NOMO-1 (cell line): ENCODE measurements at regions not wholly inside any gene's neighbourhood (a gene's known extent, or its start where the extent isn't known, plus 50 kb on each side); places are given as distances from the start of the nearest gene placed in this dataset.

Source experiments
- DNase-seq, 2 experiments: peaks; one replicate each; lab custom pipeline; 2025; ENCODE audit not compliant: unreplicated experiment in 2 of 2; lab: John Stamatoyannopoulos, UW

GRCh38 chr13:22662771-22663170, 518.0 kb upstream of the SGCG start:
- DNase-seq, result no peak

- DNase-seq, result no peak
These were observed 515.3 kb upstream of the SGCG start for GRCh38 chr13:22665506-22665905.

DNA sequence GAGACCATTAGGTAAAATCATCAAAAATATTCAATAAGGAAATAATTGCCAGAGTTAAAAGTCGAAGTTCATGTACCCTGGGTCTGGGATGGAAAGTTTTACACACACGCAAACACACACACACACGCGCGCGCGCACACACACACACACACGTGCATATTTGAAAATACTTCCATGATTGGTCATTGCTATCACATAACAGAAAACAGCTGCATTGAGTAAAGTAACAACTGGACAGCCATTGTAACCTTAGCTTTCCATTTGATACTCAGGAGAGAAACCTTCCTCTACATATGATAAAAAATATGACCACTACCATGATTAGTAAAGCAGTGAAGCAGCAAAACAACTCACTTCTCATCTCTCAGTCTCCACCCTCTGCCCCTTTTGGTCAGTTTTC, 490.0 kb upstream of the SGCG start:
- DNase-seq, result no peak

GRCh38 chr13:22693691-22694090, 487.1 kb upstream of the SGCG start:
- no peak for DNase-seq

DNA sequence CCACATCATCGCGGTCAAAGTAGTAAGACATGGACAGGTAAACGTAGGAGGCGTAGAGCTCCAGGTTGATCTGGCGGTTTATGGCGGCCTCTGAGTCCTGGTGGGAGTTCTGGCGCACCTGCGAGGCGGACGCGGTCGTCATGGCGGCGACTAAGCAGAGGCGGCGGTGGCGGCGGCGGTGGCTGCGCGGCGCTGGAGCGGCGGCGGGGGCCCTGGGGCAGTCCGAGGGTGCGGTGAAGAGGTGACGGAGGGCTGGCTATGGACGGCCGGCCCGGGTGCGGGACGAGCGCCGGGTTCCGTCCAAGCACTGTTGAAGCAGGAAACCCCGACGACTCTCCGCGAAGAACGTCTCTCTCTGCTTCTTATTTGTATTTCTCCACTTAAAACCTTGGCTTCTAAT, 484.3 kb upstream of the SGCG start:
- no peak for DNase-seq

GRCh38 chr13:22698467-22698866, 482.3 kb upstream of the SGCG start:
- no peak for DNase-seq

DNA sequence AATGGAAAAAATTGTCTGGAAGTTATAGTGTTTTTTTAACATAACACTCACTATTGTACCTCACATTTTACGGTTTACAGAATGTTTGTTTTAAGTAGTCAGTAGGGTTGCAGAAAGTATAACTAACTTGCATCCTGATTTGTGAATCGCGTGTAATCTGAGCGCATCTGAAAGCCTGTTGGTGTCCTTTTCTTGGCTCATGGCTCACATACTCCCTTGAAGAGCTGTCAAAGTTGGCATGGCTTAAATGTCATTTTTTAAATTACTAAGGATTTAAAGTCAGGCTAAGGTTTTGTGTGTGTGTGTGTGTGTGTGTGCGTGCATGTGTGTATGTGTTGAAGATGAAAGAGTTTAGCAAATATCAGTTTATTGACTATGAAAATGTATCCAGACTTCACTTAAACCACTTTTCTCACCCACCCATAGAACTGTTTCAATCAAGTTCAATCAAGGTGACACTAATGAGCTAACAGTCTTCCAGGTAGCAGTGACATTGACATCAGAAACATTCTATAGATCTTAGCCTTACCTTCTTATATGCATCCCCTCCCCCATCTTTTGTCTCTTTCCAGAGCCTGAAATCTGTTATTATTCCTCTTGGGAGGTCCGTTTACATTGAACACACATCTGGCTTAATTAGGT, 480.4 kb upstream of the SGCG start:
- no peak for DNase-seq

DNA sequence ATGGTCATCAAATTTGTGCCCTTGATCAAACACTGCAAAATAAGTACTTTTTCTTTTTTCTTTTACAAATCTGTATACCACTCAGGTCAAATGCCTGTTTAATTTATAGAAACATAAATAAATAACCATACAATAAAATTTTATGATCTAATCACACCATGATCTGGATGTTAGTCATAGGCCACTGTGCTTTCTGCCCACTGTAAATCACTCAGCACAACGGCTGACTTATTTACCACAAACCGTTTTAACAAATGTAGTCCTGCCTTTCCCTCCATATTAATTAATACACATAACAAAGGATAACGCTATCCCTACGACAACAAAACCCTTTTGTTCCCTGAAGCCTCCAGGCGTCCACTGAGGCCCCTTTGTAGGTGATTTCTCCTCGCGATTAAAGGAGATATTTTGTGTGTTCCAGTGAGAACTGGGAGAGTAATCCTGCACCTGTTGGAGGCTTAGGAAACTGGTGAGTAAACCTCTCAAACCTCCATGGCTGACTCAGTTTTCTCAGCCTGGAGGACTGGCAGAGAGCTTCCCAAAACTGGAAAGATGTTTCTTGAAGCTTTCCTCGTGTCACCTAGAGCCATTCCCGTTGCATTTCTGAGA, 477.1 kb upstream of the SGCG start:
- DNase-seq, result no peak

DNA sequence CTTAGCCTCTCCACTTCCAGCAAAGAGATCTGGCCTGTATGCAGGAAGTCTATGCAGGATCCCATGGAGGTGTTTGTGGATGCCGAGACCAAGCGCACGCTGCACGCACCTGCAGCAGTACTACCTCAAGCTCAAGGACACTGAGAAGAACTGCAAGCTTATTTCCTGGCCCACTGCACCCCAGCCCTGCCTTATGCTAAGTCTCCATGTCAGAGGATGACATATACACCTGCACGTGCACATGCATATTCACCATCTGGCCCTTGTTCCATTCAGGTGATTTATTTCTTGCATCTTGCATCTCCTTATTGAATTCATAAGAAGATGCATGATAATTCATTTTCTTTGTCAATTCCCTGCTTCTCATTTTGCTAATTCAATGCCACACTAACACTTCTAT, 472.8 kb upstream of the SGCG start:
- DNase-seq, result no peak

- no peak for DNase-seq
These were observed 463.7 kb upstream of the SGCG start for GRCh38 chr13:22717036-22717435.

DNA sequence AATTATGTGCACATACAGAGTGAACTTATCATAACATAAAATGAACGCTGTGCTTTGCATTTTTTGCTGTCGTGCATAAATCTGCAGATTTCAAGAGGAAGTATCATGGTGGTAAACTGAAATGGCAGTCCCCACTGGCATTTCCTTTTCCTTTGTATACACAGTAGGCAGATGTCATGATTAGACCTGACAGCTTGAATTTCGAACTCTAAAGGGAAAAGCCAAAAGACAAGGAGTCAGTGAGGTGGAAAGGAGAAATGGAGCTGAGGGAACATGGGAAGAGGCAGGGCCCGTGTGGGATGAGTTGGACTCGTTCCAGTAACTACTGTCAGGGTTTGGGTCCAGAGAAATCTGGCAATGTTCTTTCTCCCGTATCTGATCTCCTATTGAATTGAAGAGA, 454.1 kb upstream of the SGCG start:
- DNase-seq, result no peak

DNA sequence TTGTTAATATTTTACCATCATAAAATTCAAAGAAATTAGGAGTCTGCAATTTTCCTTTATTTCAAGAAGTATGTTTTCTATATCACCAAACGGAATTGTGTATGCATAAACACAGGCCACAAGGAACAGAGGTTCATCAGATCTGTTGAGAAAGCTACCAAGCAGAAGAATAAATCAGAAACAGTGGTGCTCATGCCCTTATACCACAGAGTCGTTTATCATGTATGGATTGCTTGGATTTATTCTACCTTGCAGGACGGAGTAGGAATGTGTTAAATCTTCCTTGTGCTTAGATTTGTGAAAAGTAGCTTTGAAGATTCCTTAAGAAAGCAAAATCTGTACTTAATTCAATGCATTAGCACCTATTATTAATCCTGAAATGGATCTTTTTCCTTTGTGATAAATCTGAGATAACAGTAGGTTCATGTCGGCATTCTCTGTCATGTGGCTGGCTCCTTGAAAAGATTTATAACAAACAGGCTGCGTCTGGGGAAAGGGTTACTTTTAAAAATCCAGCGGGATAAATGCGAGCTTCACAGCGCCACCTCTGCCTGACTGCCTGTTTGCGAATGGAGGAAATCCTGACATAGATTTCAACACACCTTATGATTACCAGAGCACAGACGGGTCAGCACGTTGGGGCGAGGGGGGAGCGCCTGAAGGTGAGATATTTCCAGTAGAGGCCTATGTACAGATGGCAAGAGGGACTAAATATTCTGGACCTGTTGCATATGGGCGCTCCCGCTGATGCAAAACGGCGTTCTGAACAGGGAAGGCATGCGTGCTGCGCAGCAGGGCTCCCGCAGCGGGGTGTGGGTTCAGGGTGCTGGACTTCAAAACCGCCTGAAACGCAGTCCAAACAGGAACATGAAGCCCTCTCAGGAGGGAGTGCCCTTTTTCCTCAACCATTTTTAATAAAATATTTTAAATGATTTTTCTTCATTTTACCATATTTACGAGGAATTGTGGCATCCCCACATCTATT, 445.5 kb upstream of the SGCG start:
- no peak for DNase-seq

DNA sequence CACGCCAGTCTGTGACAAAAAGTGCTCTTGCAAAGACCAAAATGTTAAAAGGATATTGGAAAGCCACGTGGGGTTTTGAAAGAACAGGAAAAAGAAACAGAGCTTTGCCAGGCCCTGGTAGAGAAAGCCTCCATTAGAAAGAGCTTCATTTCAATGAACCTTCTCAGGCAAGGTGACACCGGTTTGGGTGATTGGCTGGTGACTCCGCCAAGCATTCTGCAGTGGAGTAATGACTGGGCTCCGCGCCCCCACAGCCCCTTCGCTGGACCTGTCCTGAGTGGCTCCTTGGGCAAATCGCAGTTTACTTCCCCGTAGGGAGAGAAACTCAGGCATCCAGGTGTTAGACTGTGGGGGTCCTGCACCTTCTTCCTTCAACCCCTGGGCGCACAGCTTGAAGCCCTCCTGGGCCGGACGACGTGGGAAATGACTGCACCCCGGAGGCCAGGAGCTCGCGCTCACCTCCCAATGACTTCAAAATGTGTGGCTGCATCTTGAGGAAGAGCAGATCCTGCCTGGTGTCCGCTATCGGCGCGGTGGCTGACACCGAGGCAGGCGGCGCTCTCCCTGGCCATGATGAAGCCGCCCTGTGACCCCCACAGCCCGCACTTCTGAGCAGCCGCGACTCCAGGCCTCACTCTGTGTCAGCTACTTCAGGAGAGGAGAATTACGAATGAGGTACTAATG, 444.6 kb upstream of the SGCG start:
- no peak for DNase-seq

GRCh38 chr13:22736768-22737092, 444.0 kb upstream of the SGCG start:
- DNase-seq, result no peak

- no peak for DNase-seq
These were observed 442.4 kb upstream of the SGCG start for GRCh38 chr13:22738357-22738756.

DNA sequence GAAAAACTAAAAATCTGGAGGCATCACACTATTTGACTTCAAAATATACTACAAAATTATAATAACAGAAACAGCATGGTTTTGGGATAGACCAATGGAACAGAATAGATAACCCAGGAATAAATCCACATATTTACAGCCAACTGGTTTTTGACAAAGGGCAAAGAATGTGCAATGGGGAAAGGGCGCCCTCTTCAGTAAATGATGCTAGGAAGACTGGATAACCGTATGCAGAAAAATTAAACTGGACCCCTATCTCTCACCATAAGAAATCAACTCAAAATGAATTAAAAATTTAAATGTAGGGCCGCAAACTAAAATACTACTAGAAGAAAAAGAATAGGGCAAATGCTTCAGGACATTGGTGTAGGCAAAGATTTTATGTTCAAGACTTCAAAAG, 440.5 kb upstream of the SGCG start:
- DNase-seq, result no peak

- no peak for DNase-seq
These were observed 435.9 kb upstream of the SGCG start for GRCh38 chr13:22744688-22745452.

GRCh38 chr13:22748866-22749577, 431.8 kb upstream of the SGCG start:
- no peak for DNase-seq

GRCh38 chr13:22749626-22750025, 431.2 kb upstream of the SGCG start:
- no peak for DNase-seq

DNA sequence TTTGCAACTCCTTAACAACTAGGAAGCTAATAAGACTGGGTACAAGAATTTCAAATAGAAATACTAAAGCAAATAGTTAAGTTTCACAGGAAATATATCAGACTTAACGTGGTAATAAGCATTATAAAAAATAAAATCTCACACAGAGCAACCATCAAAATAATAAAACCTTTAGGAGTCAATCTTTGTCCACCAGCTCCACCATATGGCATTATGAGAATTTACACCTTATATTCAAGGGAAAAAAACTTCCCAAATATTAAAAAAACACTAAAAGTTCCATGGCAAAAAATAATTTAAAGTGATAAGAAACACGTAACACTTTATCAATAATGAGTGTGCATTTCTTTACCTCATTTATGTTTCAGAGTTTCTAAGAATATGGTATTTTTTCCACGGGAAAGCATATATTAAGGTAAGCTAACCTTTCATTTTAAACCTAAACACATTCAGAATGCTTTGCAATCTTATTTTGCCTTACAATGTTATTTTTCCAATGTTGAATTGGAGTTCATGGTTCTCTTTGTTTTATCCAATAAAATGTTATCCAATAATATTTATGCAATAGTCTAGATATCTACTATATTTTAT, 423.2 kb upstream of the SGCG start:
- DNase-seq, result peak in 1 of 2 experiments; percentile 1
